ENCODE measurements at regions not wholly inside any gene's neighbourhood (a gene's known extent, or its start where the extent isn't known, plus 50 kb on each side); places are given as distances from the start of the nearest gene placed in this dataset.

DNA sequence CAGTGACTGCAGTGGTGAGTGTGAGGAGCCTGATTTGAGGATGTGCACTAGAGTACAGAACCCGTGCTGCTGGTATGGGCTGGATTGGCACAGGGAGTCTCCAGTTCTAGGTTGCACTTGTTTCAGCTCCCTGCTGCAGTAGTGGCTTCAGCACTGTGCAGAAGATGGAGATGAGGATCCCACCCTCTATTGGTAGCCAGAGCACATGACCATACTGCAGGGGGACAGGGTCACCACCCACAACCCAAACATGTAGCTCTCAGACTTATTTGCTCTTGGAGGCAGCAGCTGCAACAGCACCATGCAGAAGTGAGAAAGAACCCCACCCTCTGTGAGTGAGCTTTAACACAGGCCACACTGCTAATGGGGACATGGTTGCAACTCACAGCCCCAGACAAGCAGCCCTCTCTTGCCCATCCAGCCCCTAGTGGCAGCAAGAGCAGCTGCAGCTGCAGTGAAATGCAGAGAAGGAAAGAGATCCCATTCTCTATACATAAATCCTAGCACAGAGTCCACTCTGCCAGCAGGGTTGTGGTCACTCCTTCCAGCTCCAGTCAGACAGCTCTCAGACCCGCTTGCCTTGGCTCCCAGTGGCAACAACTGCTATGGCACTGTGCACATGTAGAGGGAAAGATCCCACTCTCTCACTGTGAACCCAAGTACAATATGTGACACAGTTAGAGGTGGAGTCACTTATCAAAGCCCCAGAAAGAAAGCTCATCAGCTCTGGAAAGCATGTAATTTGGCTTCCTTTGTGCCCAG, 51.4 kb upstream of the SCIN start:
- DNase-seq: no peak

GRCh38 chr7:12519682-12520009, 50.9 kb upstream of the SCIN start:
- no peak for DNase-seq
